ENCODE measurements at regions not wholly inside any gene's neighbourhood (a gene's known extent, or its start where the extent isn't known, plus 50 kb on each side); places are given as distances from the start of the nearest gene placed in this dataset.

- Histone ChIP-seq H3K4me3 (no peak overlapping the region), H3K9me3 (peaks cover 0 to 10% (median under 1%) of the 10 kb centered on the region in 4 donors), H3K36me3 (no peaks in the 10 kb centered on the region), H3K27ac (no peak overlapping the region), H3K4me1 (no peaks in the 10 kb centered on the region), H3K27me3 (no peaks in the 10 kb centered on the region)
- no peak for TF ChIP-seq POLR2A (IDR thresholded peaks at IDR 0.05)
- WGBS, 5 donors = 45 to 60% (median 50%) methylated on average over 2 of the region's 2 CpGs
- DNase-seq = no peak
- intact Hi-C loops (cut with DNase I; ENCODE audit: low total_unique reads) = no loop called here
These were observed 435.4 kb upstream of the KHDRBS2 start for GRCh38 chr6:62721408-62721807.

DNA sequence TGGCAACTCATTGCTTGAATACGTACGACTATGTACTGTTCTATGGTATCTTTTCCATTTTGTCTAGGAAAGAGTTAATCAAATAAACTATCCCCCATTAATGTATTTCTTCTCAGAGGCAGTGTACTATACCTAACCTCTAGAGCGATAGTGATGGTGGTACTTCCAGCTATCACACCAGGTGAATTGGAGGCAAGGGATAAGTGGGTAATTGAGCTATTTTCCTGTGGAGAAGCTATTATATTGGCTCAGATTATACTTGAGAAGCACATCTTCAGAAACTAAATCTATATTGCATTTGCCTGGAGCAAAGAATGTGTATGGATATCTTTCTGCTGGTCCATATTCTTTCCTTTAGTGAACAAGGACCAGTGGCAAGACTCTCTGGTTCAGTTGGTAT is 430.7 kb upstream of the KHDRBS2 start:
- WGBS, 5 donors = 57 to 90% (median 75%) methylated on average over 3 of the region's 3 CpGs
- H3K9me3 ChIP-seq = no peaks in the 10 kb centered on the region

DNA sequence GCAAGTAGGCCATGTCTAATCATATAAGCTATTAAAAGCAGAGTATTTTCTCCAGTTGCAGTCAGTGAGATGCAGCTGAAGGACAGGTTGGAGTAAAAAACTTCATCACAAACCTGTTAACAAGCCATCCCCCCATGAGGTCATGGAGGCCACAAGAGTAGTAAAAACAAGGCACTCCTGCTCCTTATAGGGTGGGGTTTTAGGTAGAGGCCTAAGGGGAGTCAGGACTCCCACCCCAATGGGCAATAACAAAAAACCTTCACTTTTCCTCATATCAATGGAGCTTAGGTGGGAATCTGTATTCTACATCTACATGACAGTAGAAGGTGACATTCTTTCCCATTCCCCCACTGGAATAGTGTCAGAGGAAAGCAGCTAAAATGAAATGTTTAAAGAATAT is 428.1 kb upstream of the KHDRBS2 start:
- no peaks in the 10 kb centered on the region for H3K36me3 ChIP-seq
- DNase-seq = no peak
- H3K4me1 ChIP-seq = no peaks in the 10 kb centered on the region
- TF ChIP-seq EP300 (IDR thresholded peaks at IDR 0.05) (no peak), POLR2AphosphoS5 (IDR thresholded peaks at IDR 0.05) (no peak), CTCF (IDR thresholded peaks at IDR 0.05) (no peak), POLR2A (IDR thresholded peaks at IDR 0.05) (no peak)
- intact Hi-C loops (cut with DNase I; ENCODE audit: low total_unique reads) = no loop called here
- H3K9me3 ChIP-seq = peaks cover 0 to 11% (median 5%) of the 10 kb centered on the region in 4 donors
- no peaks in the 10 kb centered on the region for H3K27me3 ChIP-seq
- H3K4me3 ChIP-seq = no peak overlapping the region
- no peak overlapping the region for H3K27ac ChIP-seq

More for the DNA sequence above, 430.7 kb upstream of the KHDRBS2 start:
- Histone ChIP-seq H3K4me1 (no peaks in the 10 kb centered on the region), H3K4me3 (no peak overlapping the region), H3K27me3 (no peaks in the 10 kb centered on the region), H3K36me3 (no peaks in the 10 kb centered on the region), H3K27ac (no peak overlapping the region)
- no peak for TF ChIP-seq POLR2A (IDR thresholded peaks at IDR 0.05)
- no peak for TF ChIP-seq EP300 (IDR thresholded peaks at IDR 0.05)
- TF ChIP-seq CTCF (IDR thresholded peaks at IDR 0.05) = no peak
- TF ChIP-seq POLR2AphosphoS5 (IDR thresholded peaks at IDR 0.05) = no peak
- no peak for DNase-seq
- intact Hi-C loops (cut with DNase I; ENCODE audit: low total_unique reads) = no loop called here

DNA sequence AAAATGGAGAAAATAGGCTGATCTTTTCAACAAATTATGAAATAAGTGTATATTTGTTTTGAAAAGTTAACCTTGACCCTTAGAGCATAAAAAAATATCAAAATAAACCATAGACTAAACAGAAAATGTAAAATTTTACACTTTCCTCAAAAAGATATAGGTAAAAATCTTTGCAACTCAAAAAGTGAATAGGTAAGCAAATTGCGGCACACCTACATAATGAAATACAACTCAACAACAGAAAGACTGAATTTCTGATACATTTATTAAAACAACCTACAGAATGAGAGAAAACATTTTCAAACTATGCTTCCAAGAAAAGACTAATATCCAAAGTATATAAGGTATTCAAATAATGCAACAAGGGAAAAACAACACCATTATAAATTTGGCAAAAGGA is 425.7 kb upstream of the KHDRBS2 start:
- 94 to 100% (median 95%) methylated on average over 1 of the region's 1 CpG for WGBS, 5 donors
- no peaks in the 10 kb centered on the region for H3K36me3 ChIP-seq

More for the DNA sequence above, 425.7 kb upstream of the KHDRBS2 start:
- DNase-seq = no peak
- peaks cover 0 to 23% (median 12%) of the 10 kb centered on the region in 4 donors for H3K9me3 ChIP-seq
- TF ChIP-seq POLR2A (IDR thresholded peaks at IDR 0.05) (no peak), EP300 (IDR thresholded peaks at IDR 0.05) (no peak), POLR2AphosphoS5 (IDR thresholded peaks at IDR 0.05) (no peak), CTCF (IDR thresholded peaks at IDR 0.05) (no peak)
- H3K4me1 ChIP-seq = no peaks in the 10 kb centered on the region
- H3K4me3 ChIP-seq = no peak overlapping the region
- no peak overlapping the region for H3K27ac ChIP-seq
- H3K27me3 ChIP-seq = no peaks in the 10 kb centered on the region
- intact Hi-C loops (cut with DNase I; ENCODE audit: low total_unique reads) = no loop called here
